ENCODE measurements at regions not wholly inside any gene's neighbourhood (a gene's known extent, or its start where the extent isn't known, plus 50 kb on each side); places are given as distances from the start of the nearest gene placed in this dataset.

GRCh38 chr15:46677491-46677890 lies 1039.8 kb upstream of the SEMA6D start:
- Histone ChIP-seq H3K27ac (no peak overlapping the region), H3K27me3 (no peaks in the 10 kb centered on the region), H3K4me1 (replicated peaks in 1 of 2) (no peaks in the 10 kb centered on the region), H3K4me3 (no peak overlapping the region), H3K36me3 (replicated peaks in 1 of 2) (no peaks in the 10 kb centered on the region), H3K9me3 (replicated peaks in 1 of 3) (no peaks in the 10 kb centered on the region)
- WGBS, 4 donors, result 72 to 88% (median 84%) methylated on average over 6 of the region's 6 CpGs
- no peak for TF ChIP-seq POLR2A (IDR thresholded peaks at IDR 0.05)
- TF ChIP-seq CTCF (IDR thresholded peaks at IDR 0.05), result no peak
- no peak for DNase-seq
- intact Hi-C loops (cut with DNase I), result no loop called here

GRCh38 chr15:46681901-46682300 lies 1035.4 kb upstream of the SEMA6D start:
- 45 to 73% (median 71%) methylated on average over 1 of the region's 1 CpG for WGBS, 4 donors
- Histone ChIP-seq H3K36me3 (replicated peaks in 1 of 2) (no peaks in the 10 kb centered on the region), H3K27ac (no peak overlapping the region), H3K27me3 (no peaks in the 10 kb centered on the region), H3K4me1 (replicated peaks in 1 of 2) (no peaks in the 10 kb centered on the region), H3K4me3 (no peak overlapping the region), H3K9me3 (replicated peaks in 1 of 3) (no peaks in the 10 kb centered on the region)
- TF ChIP-seq CTCF (IDR thresholded peaks at IDR 0.05), result no peak
- TF ChIP-seq POLR2A (IDR thresholded peaks at IDR 0.05), result no peak
- DNase-seq, result no peak
- intact Hi-C loops (cut with DNase I), result no loop called here

- Histone ChIP-seq H3K27me3 (no peaks in the 10 kb centered on the region), H3K27ac (no peak overlapping the region), H3K4me3 (no peak overlapping the region), H3K4me1 (replicated peaks in 1 of 2) (no peaks in the 10 kb centered on the region), H3K9me3 (replicated peaks in 1 of 3) (no peaks in the 10 kb centered on the region), H3K36me3 (replicated peaks in 1 of 2) (no peaks in the 10 kb centered on the region)
- intact Hi-C loops (cut with DNase I), result no loop called here
- no peak for DNase-seq
- no peak for TF ChIP-seq POLR2A (IDR thresholded peaks at IDR 0.05)
- TF ChIP-seq CTCF (IDR thresholded peaks at IDR 0.05), result no peak
- WGBS, 4 donors, result 76 to 88% (median 85%) methylated on average over 5 of the region's 5 CpGs
These were observed 1034.1 kb upstream of the SEMA6D start for GRCh38 chr15:46682969-46683791.

GRCh38 chr15:46685096-46685495 lies 1032.2 kb upstream of the SEMA6D start:
- Histone ChIP-seq H3K4me1 (replicated peaks in 1 of 2) (no peaks in the 10 kb centered on the region), H3K27me3 (no peaks in the 10 kb centered on the region), H3K4me3 (no peak overlapping the region), H3K27ac (no peak overlapping the region), H3K9me3 (replicated peaks in 1 of 3) (no peaks in the 10 kb centered on the region), H3K36me3 (replicated peaks in 1 of 2) (no peaks in the 10 kb centered on the region)
- DNase-seq, result no peak
- no peak for TF ChIP-seq CTCF (IDR thresholded peaks at IDR 0.05)
- no peak for TF ChIP-seq POLR2A (IDR thresholded peaks at IDR 0.05)
- 0 to 83% (median 42%) methylated on average over 1 of the region's 1 CpG for WGBS, 4 donors
- intact Hi-C loops (cut with DNase I), result no loop called here

All from adrenal gland (tissue), 9 donors.